GM18498 (cell line): ENCODE measurements at regions not wholly inside any gene's neighbourhood (a gene's known extent, or its start where the extent isn't known, plus 50 kb on each side); places are given as distances from the start of the nearest gene placed in this dataset.
"Not testable (repeated sequence)": the region's sequence is repeated elsewhere in the genome, so short reads cannot be mapped to it uniquely, and the experiment has no call there.

Experiments
- ATAC-seq: cut with Tn5 transposase; IDR thresholded peaks from one replicate; pipeline ENCODE4 v1.9.1; 2021; ENCODE audit warnings: mild to moderate bottlenecking, moderate library complexity; ENCODE audit not compliant: unreplicated experiment

GRCh38 chr16:88298833-88299745 lies 83.7 kb upstream of the ZNF469 start:
- ATAC-seq: no peak

- no peak for ATAC-seq
Measured at GRCh38 chr16:88299751-88300462, 82.9 kb upstream of the ZNF469 start.

- ATAC-seq: no peak
Measured at GRCh38 chr16:88300463-88300835, 82.3 kb upstream of the ZNF469 start.

- ATAC-seq: no peak
Measured at GRCh38 chr16:88301431-88301830, 81.3 kb upstream of the ZNF469 start.

GRCh38 chr16:88301886-88302285 lies 80.9 kb upstream of the ZNF469 start:
- ATAC-seq: no peak

DNA sequence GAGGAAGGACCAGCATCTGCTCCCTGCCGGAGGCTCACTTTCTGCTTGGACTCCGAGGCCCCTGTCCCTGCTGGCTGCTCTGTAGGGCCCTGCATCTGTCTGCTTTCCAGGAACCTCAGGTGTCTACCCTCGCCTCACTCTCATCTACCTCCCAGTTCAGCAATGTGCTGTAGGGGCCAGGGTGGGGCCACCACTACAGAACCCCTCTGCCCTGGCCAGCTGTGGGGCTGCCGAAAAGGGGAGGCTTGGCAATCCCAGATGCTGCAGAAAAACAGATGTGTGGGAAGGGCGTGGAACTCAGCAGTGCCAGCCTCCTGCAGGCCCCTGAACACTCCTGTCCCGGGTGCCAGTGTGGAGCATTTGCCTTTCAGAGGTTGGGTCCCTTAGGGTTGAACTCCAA lies 80.1 kb upstream of the ZNF469 start:
- ATAC-seq: no peak

DNA sequence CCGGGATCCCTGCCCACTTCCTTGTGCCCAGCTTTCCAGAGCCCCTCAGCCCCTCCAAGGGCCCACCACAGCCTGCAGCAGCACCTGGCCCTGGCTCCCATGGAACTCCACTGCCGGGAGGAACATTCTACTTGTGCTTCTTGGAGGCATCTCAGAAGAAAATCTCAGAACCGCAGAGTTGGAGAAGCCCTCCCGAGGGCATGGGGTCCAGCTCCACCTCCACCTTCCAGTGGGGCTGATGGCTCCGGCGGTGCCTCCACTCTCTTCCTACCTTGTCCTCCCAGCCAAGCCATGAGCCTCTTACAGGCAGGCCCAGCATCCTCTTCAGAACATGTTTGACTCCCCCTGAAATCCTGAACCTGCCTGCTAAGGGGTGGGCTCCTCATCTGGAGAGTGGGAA lies 79.4 kb upstream of the ZNF469 start:
- no peak for ATAC-seq

- no peak for ATAC-seq
Measured at GRCh38 chr16:88303890-88304819, 78.6 kb upstream of the ZNF469 start.

- no peak for ATAC-seq
Measured at GRCh38 chr16:88305176-88305575, 77.6 kb upstream of the ZNF469 start.

GRCh38 chr16:88306411-88306810 lies 76.3 kb upstream of the ZNF469 start:
- ATAC-seq: no peak

DNA sequence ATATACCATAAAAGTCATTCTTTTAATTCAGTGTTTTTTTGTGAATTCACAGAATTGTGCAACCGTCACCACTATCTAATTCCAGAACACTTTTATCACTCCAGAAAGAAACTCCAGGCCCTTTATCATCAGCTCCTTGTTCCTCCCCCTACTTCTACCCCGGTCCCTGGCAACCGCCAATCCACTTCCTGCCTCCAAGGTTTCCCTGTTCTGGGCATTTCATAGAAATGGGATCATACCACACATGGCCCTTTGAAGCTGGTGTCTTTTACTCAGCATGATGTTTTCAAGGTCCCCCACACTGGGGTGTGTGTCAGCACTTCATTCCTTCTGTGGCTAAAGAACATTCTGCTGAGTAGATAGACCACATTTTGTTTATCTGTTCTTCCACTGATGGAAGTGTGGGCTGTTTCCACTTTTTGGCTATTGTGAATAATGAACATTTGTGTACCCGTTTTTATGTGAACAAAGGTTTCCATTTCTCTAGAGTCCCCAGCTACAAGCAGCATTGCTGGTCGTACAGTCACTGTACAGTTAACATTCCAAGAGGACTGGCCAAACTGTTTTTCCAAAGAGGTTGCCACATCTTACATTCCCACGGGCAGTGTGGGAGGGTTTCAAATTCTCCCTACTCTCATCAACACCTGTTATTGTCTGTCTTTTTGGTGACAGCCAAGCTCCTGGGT lies 75.8 kb upstream of the ZNF469 start:
- ATAC-seq: no peak

DNA sequence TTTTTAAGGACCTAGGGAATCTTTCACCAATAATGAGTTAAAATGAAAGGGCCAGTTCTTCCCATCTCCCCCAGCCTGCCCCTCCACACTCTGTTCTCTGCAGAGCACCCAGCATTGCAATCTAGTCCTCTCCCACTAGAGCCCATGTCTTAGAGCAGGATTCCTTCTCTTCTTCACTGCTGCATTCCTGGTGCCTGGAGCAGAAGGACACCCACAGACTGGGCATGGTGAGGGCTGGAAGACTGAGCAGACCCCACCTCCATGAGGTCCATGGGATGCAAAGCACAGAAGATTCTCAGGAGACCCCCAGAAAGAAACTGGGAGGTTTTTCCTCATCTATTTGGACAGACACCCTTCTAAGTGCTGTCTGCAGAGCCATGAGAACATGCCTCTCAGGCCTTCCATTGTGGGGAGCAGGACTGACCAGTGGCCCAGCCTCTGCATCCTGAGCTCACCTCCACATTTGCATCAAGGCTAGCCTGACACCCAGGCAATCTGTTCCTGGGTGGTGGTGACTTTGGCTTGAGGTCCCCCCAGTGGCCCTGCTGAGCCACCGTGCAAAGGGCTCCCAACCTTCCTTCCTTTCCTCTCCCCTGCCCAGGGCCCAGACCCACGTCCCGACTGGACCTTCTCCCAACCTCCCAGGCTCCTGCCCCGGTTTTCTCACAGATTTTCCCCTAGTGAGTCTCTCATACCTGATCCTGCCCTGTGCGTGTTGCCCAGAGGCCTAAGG lies 74.2 kb upstream of the ZNF469 start:
- no peak for ATAC-seq

DNA sequence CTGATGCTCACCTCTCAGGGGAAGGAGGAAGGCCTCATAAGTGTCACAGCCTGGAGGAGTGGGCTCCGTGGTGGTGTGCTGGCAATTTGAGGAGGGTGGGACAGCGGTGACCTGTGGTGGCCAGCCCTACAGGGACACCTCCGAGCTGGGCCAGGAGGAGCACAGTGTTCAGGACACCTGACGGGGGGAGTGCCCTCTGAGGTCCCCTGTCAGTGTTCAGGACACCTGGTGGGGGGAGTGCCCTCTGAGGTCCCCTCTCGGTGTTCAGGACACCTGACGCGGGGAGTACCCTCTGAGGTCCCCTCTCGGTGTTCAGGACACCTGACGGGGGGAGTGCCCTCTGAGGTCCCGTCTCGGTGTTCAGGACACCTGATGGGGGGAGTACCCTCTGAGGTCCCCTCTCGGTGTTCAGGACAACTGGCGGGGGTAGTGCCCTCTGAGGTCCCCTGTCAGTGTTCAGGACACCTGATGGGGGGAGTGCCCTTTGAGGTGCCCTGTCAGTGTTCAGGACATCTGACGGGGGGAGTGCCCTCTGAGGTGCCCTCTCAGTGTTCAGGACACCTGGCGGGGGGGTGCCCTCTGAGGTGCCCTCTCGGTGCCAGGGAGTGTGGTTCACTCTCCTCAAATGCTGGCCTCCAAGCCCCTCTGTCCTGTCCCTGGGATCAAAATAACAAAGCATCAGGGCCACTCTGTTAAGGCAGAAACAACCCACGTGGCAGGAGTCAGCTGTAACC lies 73.4 kb upstream of the ZNF469 start:
- ATAC-seq: no peak

- no peak for ATAC-seq
Measured at GRCh38 chr16:88309908-88310265, 72.9 kb upstream of the ZNF469 start.

DNA sequence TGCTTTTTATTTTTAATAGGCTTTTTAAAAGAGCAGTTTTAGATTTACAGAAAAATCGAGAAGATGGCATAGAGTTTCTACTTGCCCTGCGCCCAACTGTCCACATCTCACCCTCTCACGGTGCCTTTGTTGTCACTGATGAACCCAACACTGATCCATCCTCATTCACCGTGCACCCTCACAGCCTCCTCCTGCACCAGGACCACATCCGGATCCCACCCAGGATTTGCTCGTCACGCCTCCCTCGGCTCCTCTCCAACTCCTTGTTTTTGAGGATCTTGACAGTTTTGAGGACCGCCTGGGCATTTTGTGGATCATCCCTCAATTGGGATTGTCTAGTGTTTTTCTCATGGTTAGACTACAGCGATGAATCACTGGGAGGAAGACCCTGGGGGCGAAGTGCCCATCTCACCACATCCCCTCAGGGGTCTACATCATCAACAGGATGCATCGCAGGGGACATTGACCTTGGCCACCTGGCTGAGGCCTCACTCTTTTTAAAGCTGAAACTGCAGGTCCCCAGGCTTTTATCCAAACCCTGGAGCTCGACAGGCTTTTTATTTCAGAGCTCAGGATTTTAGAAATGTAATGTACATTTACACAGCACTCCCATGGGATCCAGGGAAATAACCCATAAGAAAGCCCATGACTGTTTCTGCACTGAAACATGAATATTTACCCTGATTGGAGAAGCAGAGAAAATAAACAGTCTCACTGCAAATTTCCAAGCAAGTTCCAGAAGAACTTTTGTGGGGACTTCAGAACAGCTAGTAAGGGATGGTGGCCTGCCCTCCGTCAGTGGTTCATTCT lies 71.8 kb upstream of the ZNF469 start:
- no peak for ATAC-seq

GRCh38 chr16:88311860-88312259 lies 70.9 kb upstream of the ZNF469 start:
- not testable (repeated sequence) for ATAC-seq

DNA sequence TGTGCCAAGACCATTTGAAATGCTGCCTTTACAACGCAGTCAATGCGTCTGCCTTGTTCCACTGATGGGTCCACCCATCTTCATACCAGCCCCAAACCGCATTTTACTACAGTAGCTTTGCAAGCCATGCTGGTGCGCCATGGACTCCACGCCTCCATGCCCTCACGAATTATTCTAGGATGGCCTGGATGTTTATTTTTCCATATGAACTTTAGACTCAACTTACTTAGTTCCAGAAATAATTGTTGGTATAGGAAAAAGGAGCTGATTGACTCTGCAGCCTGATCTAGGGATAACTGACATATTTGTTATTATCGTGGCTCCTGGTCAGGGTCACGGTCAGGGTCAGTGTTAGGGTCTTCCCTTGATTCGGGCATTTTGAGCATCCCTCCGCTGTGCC lies 70.0 kb upstream of the ZNF469 start:
- ATAC-seq: no peak

- no peak for ATAC-seq
Measured at GRCh38 chr16:88314991-88315542, 67.7 kb upstream of the ZNF469 start.
